ENCODE measurements at regions not wholly inside any gene's neighbourhood (a gene's known extent, or its start where the extent isn't known, plus 50 kb on each side); places are given as distances from the start of the nearest gene placed in this dataset.

- Histone ChIP-seq H3K36me3 (no peaks in the 10 kb centered on the region), H3K4me3 (no peak overlapping the region), H3K27ac (no peak overlapping the region), H3K4me1 (no peaks in the 10 kb centered on the region), H3K9me3 (peaks cover 7% of the 10 kb centered on the region), H3K27me3 (no peaks in the 10 kb centered on the region)
- intact Hi-C loops (cut with DNase I), result no loop called here
- no peak for TF ChIP-seq CTCF (IDR thresholded peaks at IDR 0.05)
- no peak for DNase-seq
- no peak for ATAC-seq
Measured at GRCh38 chr7:118563311-118563710, 338.8 kb downstream of the ANKRD7 start.

DNA sequence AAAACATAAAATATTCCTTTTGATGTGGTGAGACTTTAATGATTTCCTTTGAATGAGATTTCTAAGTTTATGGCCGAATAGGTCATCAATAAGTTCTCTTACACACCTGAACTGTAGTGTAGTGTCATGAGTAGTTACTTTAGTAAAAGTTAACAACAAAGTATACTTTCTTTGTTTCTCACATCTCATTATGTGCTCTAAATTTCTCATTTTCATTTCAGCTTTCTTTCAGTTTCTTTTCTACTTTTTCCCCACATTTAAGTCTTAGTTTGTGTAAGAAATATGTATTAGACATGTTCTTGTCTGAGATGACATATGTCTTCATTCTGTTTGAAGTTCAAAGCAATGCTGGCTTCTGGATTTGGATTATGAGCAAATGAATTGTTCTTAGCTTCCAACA is 348.1 kb downstream of the ANKRD7 start:
- TF ChIP-seq CTCF (IDR thresholded peaks at IDR 0.05), result no peak
- intact Hi-C loops (cut with DNase I), result no loop called here

DNA sequence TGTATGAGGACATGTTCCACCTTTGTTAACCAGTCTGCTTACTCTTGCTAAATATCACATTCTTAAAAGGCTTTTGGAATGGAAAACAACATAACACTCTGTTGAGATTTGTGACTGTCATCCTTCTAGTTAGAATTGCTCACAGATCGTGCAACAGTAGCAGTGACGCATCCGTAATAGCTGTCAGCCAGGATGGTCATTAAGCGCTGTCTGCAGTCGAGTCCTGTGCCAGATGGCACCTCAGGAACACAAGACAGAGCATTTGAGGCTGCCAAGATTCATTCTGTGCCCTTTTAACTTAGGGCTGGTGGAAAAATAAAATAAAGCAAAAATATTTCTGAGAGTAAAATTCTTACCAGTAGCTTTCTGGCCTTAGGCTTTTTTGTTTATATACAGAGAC is 348.6 kb downstream of the ANKRD7 start:
- H3K9me3 ChIP-seq, result no peaks in the 10 kb centered on the region
- H3K4me1 ChIP-seq, result no peaks in the 10 kb centered on the region
- H3K27me3 ChIP-seq, result no peaks in the 10 kb centered on the region
- ATAC-seq, result no peak
- no peak for DNase-seq
- intact Hi-C loops (cut with DNase I), result no loop called here
- H3K27ac ChIP-seq, result no peak overlapping the region
- no peak for TF ChIP-seq CTCF (IDR thresholded peaks at IDR 0.05)
- no peaks in the 10 kb centered on the region for H3K36me3 ChIP-seq
- H3K4me3 ChIP-seq, result no peak overlapping the region

More for the DNA sequence above, 348.1 kb downstream of the ANKRD7 start:
- Histone ChIP-seq H3K27me3 (no peaks in the 10 kb centered on the region), H3K9me3 (no peaks in the 10 kb centered on the region), H3K27ac (no peak overlapping the region), H3K4me1 (no peaks in the 10 kb centered on the region), H3K4me3 (no peak overlapping the region), H3K36me3 (no peaks in the 10 kb centered on the region)
- ATAC-seq (no peak), DNase-seq (no peak)

- TF ChIP-seq CTCF (IDR thresholded peaks at IDR 0.05), result no peak
- ATAC-seq (no peak), DNase-seq (no peak)
- Histone ChIP-seq H3K4me1 (no peaks in the 10 kb centered on the region), H3K9me3 (no peaks in the 10 kb centered on the region), H3K27ac (no peak overlapping the region), H3K4me3 (no peak overlapping the region), H3K36me3 (no peaks in the 10 kb centered on the region), H3K27me3 (no peaks in the 10 kb centered on the region)
- intact Hi-C loops (cut with DNase I), result no loop called here
Measured at GRCh38 chr7:118575393-118575948, 351.0 kb downstream of the ANKRD7 start.

- DNase-seq (no peak), ATAC-seq (no peak)
- Histone ChIP-seq H3K27ac (no peak overlapping the region), H3K4me3 (no peak overlapping the region), H3K4me1 (no peaks in the 10 kb centered on the region), H3K27me3 (no peaks in the 10 kb centered on the region), H3K9me3 (no peaks in the 10 kb centered on the region), H3K36me3 (no peaks in the 10 kb centered on the region)
- intact Hi-C loops (cut with DNase I), result no loop called here
- no peak for TF ChIP-seq CTCF (IDR thresholded peaks at IDR 0.05)
Measured at GRCh38 chr7:118580743-118581382, 356.4 kb downstream of the ANKRD7 start.
